GM12878 (cell line): ENCODE measurements at regions not wholly inside any gene's neighbourhood (a gene's known extent, or its start where the extent isn't known, plus 50 kb on each side); places are given as distances from the start of the nearest gene placed in this dataset.

Experiments
- ATAC-seq: fragments of 200-7000 bp; cut with Tn5 transposase; 3 replicates; pipeline ENCODE4 v1.9.1; 2020; ENCODE audit warnings: mild to moderate bottlenecking, moderate library complexity
- BruUV-seq: library from RNA; stranded (reverse); fragments of 400-500 nt; replicated peaks from 2 replicates; lab custom pipeline; 2021; lab: Mats Ljungman, UMichigan
- CTCF ChIA-PET: fragments of 300-600 bp; sonication (Branson Sonifier 250); formaldehyde crosslinking; extraction: SDS; loops from one replicate; lab custom pipeline; 2021; ENCODE audit warnings: inconsistent platforms; lab: Yijun Ruan, JAX
- POLR2A ChIA-PET: fragments of 350-600 bp; formaldehyde crosslinking; extraction: SDS; loops from one replicate; lab custom pipeline; 2021; ENCODE audit warnings: inconsistent platforms; lab: Charles Lee
- RAD21 ChIA-PET: fragments of 300-600 bp; sonication (Branson Sonifier 250); formaldehyde crosslinking; loops from one replicate; lab custom pipeline; 2023; ENCODE audit warnings: antibody characterized with exemption; ENCODE audit not compliant: unreplicated experiment; lab: Charles Lee
- SMC1A ChIA-PET: fragments of 300-600 bp; sonication (Branson Sonifier 250); formaldehyde crosslinking; loops from one replicate; lab custom pipeline; 2023; ENCODE audit not compliant: unreplicated experiment, uncharacterized antibody; lab: Charles Lee
- DNase-seq: peaks from one replicate; pipeline ENCODE4 v3.0.0-alpha.2; 2011; ENCODE audit warnings: low read depth, low spot score
- FAIRE-seq: peaks from 3 replicates; lab custom pipeline; 2011; peaks lifted over from hg19 to GRCh38; lab: Jason Lieb, UNC
- H2AFZ ChIP-seq: 2 replicates; pipeline ENCODE4 v1.6.0; 2011; ENCODE audit warnings: low read depth, low read length, control low read depth; ENCODE audit not compliant: control insufficient read depth
- H3K27ac ChIP-seq: 2 replicates; pipeline ENCODE4 v1.5.1; 2011; ENCODE audit warnings: control low read depth; ENCODE audit not compliant: control insufficient read depth, insufficient read depth
- H3K27me3 ChIP-seq, 2 experiments: replicated peaks in 1 of 2; 2 replicates each; pipeline versions ENCODE4 v1.6.0 to v1.6.1; 2011; ENCODE audit warnings: low read length in 1 of 2; ENCODE audit not compliant: control insufficient read depth in 2 of 2, insufficient read depth in 2 of 2
- H3K36me3 ChIP-seq, 2 experiments: 2 replicates each; pipeline ENCODE4 v1.5.1; 2011; ENCODE audit warnings: low read length in 1 of 2; ENCODE audit not compliant: control insufficient read depth in 2 of 2, insufficient read depth in 2 of 2
- H3K4me1 ChIP-seq: 2 replicates; pipeline ENCODE4 v1.6.1; 2011; ENCODE audit warnings: mild to moderate bottlenecking, low read length, moderate library complexity, mixed read lengths; ENCODE audit not compliant: control insufficient read depth, insufficient read depth
- H3K4me2 ChIP-seq: 2 replicates; pipeline ENCODE4 v1.6.0; 2011; ENCODE audit warnings: control low read depth; ENCODE audit not compliant: control insufficient read depth, insufficient read depth
- H3K4me3 ChIP-seq: fragments of 200-600 bp; sonication (generic); 2 replicates; pipeline ENCODE4 v1.5.1; 2016
- H3K79me2 ChIP-seq: 2 replicates; pipeline ENCODE4 v1.6.0; 2011; ENCODE audit warnings: low read length; ENCODE audit not compliant: control insufficient read depth, insufficient read depth
- H3K9ac ChIP-seq: 2 replicates; pipeline ENCODE4 v1.8.0; 2011; ENCODE audit warnings: low read length, control low read depth, mixed read lengths; ENCODE audit not compliant: control insufficient read depth, insufficient read depth
- H3K9me3 ChIP-seq: replicated peaks from 3 replicates; pipeline ENCODE4 v1.5.1; 2011; ENCODE audit warnings: mild to moderate bottlenecking, low read length; ENCODE audit not compliant: control insufficient read depth, insufficient read depth
- H4K20me1 ChIP-seq: 2 replicates; pipeline ENCODE4 v1.6.0; 2011; ENCODE audit not compliant: control insufficient read depth, insufficient read depth
- BRCA1 ChIP-seq: IDR thresholded peaks from 2 replicates; pipeline ENCODE4 v1.6.1; 2011; ENCODE audit warnings: low read depth, low read length, improper control_type of control experiment
- CBFB ChIP-seq: IDR thresholded peaks from 2 replicates; pipeline ENCODE4 v1.6.1; 2016; ENCODE audit warnings: antibody characterized with exemption, low read depth
- EP300 ChIP-seq, 2 experiments: fragments of 150-350 bp in 1 of 2; IDR thresholded peaks; 2 replicates each; pipeline ENCODE4 v1.6.1; 2011 to 2012; ENCODE audit warnings: low read depth in 2 of 2, low read length in 2 of 2, borderline replicate concordance in 1 of 2, improper control_type of control experiment in 1 of 2, inconsistent platforms in 1 of 2; ENCODE audit not compliant: control insufficient read depth in 1 of 2
- FOXK2 ChIP-seq: fragments of 450-650 bp; IDR thresholded peaks from 2 replicates; pipeline ENCODE4 v1.6.1; 2017; ENCODE audit warnings: mild to moderate bottlenecking, moderate library complexity
- HDAC2 ChIP-seq: fragments of 200-600 bp; sonication (generic); IDR thresholded peaks from 2 replicates; pipeline ENCODE4 v1.6.1; 2017
- HDAC6 ChIP-seq: fragments of 200-600 bp; sonication (generic); IDR thresholded peaks from one replicate; pipeline ENCODE4 v1.8.0; 2017; ENCODE audit warnings: antibody characterized with exemption; ENCODE audit not compliant: unreplicated experiment
- KLF5 ChIP-seq: fragments of 450-650 bp; IDR thresholded peaks from 2 replicates; pipeline ENCODE4 v1.6.1; 2014; ENCODE audit warnings: mild to moderate bottlenecking; ENCODE audit not compliant: partially characterized antibody
- NFIC ChIP-seq: IDR thresholded peaks from 2 replicates; pipeline ENCODE4 v1.6.1; 2012; ENCODE audit warnings: low read depth, mild to moderate bottlenecking, inconsistent platforms, low read length, moderate library complexity
- NFYB ChIP-seq: IDR thresholded peaks from 2 replicates; pipeline ENCODE4 v1.6.1; 2011; ENCODE audit warnings: low read depth, mild to moderate bottlenecking, low read length, improper control_type of control experiment, moderate library complexity; ENCODE audit not compliant: insufficient read depth
- NR2C2 ChIP-seq: IDR thresholded peaks from 2 replicates; pipeline ENCODE4 v1.6.1; 2011; ENCODE audit warnings: borderline replicate concordance, low read depth; ENCODE audit not compliant: control insufficient read depth, insufficient read length
- POLR2AphosphoS2 ChIP-seq: IDR thresholded peaks from 2 replicates; pipeline ENCODE4 v1.6.1; 2011; ENCODE audit warnings: low read depth, mild to moderate bottlenecking, low read length, improper control_type of control experiment, moderate library complexity
- RB1 ChIP-seq: fragments of 450-650 bp; formaldehyde crosslinking; IDR thresholded peaks from 2 replicates; pipeline ENCODE4 v1.6.1; 2017; ENCODE audit warnings: mild to moderate bottlenecking, borderline replicate concordance
- SREBF2 ChIP-seq: IDR thresholded peaks from 2 replicates; pipeline ENCODE4 v1.6.1; 2012; ENCODE audit warnings: mild to moderate bottlenecking, low read length
- SUZ12 ChIP-seq: fragments of 200-600 bp; sonication (generic); IDR thresholded peaks from one replicate; pipeline ENCODE4 v1.6.1; 2018; ENCODE audit warnings: antibody characterized with exemption, mild to moderate bottlenecking; ENCODE audit not compliant: unreplicated experiment
- TAF1 ChIP-seq: IDR thresholded peaks from 2 replicates; pipeline ENCODE4 v1.6.1; 2011; ENCODE audit warnings: mild to moderate bottlenecking, low read depth, low read length, borderline replicate concordance
- TCF12 ChIP-seq: IDR thresholded peaks from 2 replicates; pipeline ENCODE4 v1.6.1; 2011; ENCODE audit warnings: low read depth, mild to moderate bottlenecking, low read length
- YBX1 ChIP-seq: fragments of 450-650 bp; IDR thresholded peaks from 2 replicates; pipeline ENCODE4 v1.6.1; 2016; ENCODE audit warnings: antibody characterized with exemption
- in situ Hi-C: fragments of 300-500 bp; cut with MboI; formaldehyde crosslinking; loops from 9 replicates; pipeline ENCODE4 v1.14.3; 2018; ENCODE audit warnings: mixed read lengths
- intact Hi-C: fragments of 100-400 bp; cut with micrococcal nuclease; formaldehyde crosslinking; loops from one replicate; pipeline ENCODE4 v1.14.2; 2022; ENCODE audit not compliant: unreplicated experiment

DNA sequence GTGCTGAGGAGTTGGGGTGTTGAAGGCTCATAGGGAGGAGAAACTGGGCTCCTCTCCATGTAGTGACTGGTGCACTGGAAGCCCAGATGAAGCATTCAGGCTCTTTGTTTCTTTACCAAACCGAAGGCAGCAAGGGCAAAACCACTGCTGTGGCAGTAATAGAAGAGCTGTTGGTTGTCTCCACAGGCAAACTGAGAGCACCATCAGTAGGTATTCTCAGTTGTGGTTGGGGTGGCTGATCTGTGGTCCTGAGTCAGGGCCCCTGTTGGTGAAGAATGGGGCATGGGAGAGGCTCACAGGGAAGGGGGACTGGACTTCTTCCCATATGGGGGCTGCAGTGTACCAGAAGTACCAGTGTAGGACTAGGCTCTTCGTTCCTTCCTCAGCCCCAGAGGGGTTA is 460.2 kb upstream of the IMPG1 start (continued):
- no peak for TF ChIP-seq HDAC6

DNA sequence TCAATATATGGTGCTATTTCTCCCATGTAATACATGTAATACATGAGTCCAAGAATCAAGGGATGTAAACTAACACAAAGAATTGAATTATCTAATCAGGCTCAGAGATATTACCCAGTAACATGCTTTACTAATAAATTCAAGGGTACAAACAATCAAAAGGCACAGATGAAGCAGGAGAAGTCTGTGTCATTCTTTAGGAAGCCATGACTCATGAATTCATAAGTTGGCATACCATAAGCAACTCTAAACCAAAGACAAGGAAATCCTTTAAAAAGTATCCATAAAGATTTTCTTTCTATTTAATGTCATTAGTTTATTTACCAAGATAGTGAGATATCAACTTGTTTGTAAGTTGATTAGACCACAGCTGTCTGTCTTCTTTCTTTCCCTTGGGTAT is 446.0 kb upstream of the IMPG1 start:
- Histone ChIP-seq H3K79me2 (no peaks in the 10 kb centered on the region), H3K27ac (no peak overlapping the region), H2AFZ (no peak overlapping the region), H3K9me3 (no peaks in the 10 kb centered on the region), H4K20me1 (no peaks in the 10 kb centered on the region), H3K4me3 (no peak overlapping the region), H3K4me1 (no peaks in the 10 kb centered on the region), H3K27me3 (no peaks in the 10 kb centered on the region), H3K4me2 (no peak overlapping the region), H3K36me3 (no peaks in the 10 kb centered on the region), H3K9ac (no peak overlapping the region)
- DNase-seq, result no peak
- FAIRE-seq, result no peak
- ChIA-PET RAD21 (no interaction called here), POLR2A (no interaction called here), CTCF (no interaction called here), SMC1A (no interaction called here)
- no peak for ATAC-seq
- intact Hi-C loops (no loop called here), in situ Hi-C loops (no loop called here)
- no TSS peak for BruUV-seq
- TF ChIP-seq YBX1, result no peak
- TF ChIP-seq HDAC2, result no peak
- TF ChIP-seq TCF12, result no peak
- no peak for TF ChIP-seq SUZ12
- TF ChIP-seq NFIC, result no peak
- TF ChIP-seq SREBF2, result no peak
- TF ChIP-seq NR2C2, result no peak
- no peak for TF ChIP-seq BRCA1
- TF ChIP-seq NFYB, result no peak
- TF ChIP-seq FOXK2, result no peak
- TF ChIP-seq TAF1, result no peak
- TF ChIP-seq CBFB, result no peak
- TF ChIP-seq RB1, result no peak
- TF ChIP-seq KLF5, result no peak
- TF ChIP-seq EP300 (IDR thresholded peaks at IDR 0.05; ENCODE audit: borderline replicate concordance in 1 of 2, control insufficient read depth in 1 of 2, low read depth in 2 of 2, low read length in 2 of 2), result no peak
- no peak for TF ChIP-seq POLR2AphosphoS2
